Lung (tissue), 11 donors: ENCODE measurements at regions not wholly inside any gene's neighbourhood (a gene's known extent, or its start where the extent isn't known, plus 50 kb on each side); places are given as distances from the start of the nearest gene placed in this dataset.

Source experiments
- ATAC-seq: fragments of 200-7000 bp; cut with Tn5 transposase; one replicate; pipeline ENCODE4 v1.9.1; 2020; ENCODE audit warnings: moderate number of reproducible peaks; ENCODE audit not compliant: insufficient read depth, low FRiP score
- DNase-seq, 3 donors: peaks; one replicate each; pipeline ENCODE4 v3.0.0-alpha.2; 2013 to 2017
- H3K27ac ChIP-seq, 2 donors: one replicate each; pipeline ENCODE4 v1.5.1; 2013; ENCODE audit warnings: mild to moderate bottlenecking in 2 of 2, moderate library complexity in 2 of 2, control low read depth in 1 of 2, inconsistent platforms in 1 of 2, low read depth in 1 of 2, low read length in 1 of 2
- H3K27me3 ChIP-seq, 3 donors: one replicate each; pipeline ENCODE4 v1.5.1; 2013; ENCODE audit warnings: low read length in 2 of 3; ENCODE audit not compliant: control insufficient read depth in 3 of 3, insufficient read depth in 3 of 3
- H3K36me3 ChIP-seq, 4 donors: one replicate each; pipeline ENCODE4 v1.5.1; 2013; ENCODE audit warnings: low read length in 4 of 4, mild to moderate bottlenecking in 1 of 4, moderate library complexity in 1 of 4; ENCODE audit not compliant: control insufficient read depth in 4 of 4, insufficient read depth in 4 of 4
- H3K4me1 ChIP-seq, 5 donors: one replicate each; pipeline ENCODE4 v1.5.1; 2013; ENCODE audit warnings: low read length in 5 of 5, mild to moderate bottlenecking in 2 of 5, moderate library complexity in 1 of 5; ENCODE audit not compliant: control insufficient read depth in 5 of 5, insufficient read depth in 5 of 5
- H3K4me3 ChIP-seq: one replicate; pipeline ENCODE4 v1.5.1; 2013; ENCODE audit warnings: mild to moderate bottlenecking, control low read depth, moderate library complexity
- H3K9ac ChIP-seq, 2 donors: one replicate each; pipeline ENCODE4 v1.5.1; 2013; ENCODE audit warnings: low read length in 2 of 2, control low read depth in 1 of 2; ENCODE audit not compliant: insufficient read depth in 1 of 2
- H3K9me3 ChIP-seq, 4 donors: one replicate each; pipeline ENCODE4 v1.5.1; 2013; ENCODE audit warnings: low read length in 3 of 4, mild to moderate bottlenecking in 1 of 4, moderate library complexity in 1 of 4; ENCODE audit not compliant: control insufficient read depth in 4 of 4, insufficient read depth in 3 of 4
- CTCF ChIP-seq: IDR thresholded peaks from 2 replicates; pipeline ENCODE4 v1.5.1; 2012; ENCODE audit warnings: mild to moderate bottlenecking; ENCODE audit errors: control extremely low read depth, extremely low read depth
- WGBS, 2 donors: extraction: QIAGEN DNeasy Blood & Tissue Kit; methylation state at CpG; one replicate each; pipeline ENCODE4 v1.1.7; 2013; 5-methylcytosine and 5-hydroxymethylcytosine counted together
- donor health status: control.
- donor health status: control.
- donor health status: Bipolar disorder and iron deficiency.
- donor health status: healthy.
- donor health status: DM: yes; HTN: yes; CAD: no.

GRCh38 chr15:70214276-70214675 is 116.6 kb upstream of the TLE3 start:
- peaks cover 0 to 13% (median 7%) of the 10 kb centered on the region in 5 donors for H3K4me1 ChIP-seq
- H3K4me3 ChIP-seq = no peak overlapping the region
- 84 to 87% methylated on average over 5 of the region's 5 CpGs for WGBS, 2 donors
- TF ChIP-seq CTCF = no peak
- H3K9ac ChIP-seq = no peak overlapping the region
- no peaks in the 10 kb centered on the region for H3K9me3 ChIP-seq
- no peaks in the 10 kb centered on the region for H3K36me3 ChIP-seq
- DNase-seq (no peak), ATAC-seq (no peak)
- H3K27ac ChIP-seq = no peak overlapping the region
- no peaks in the 10 kb centered on the region for H3K27me3 ChIP-seq

GRCh38 chr15:70213794-70214193 is 116.1 kb upstream of the TLE3 start:
- no peaks in the 10 kb centered on the region for H3K9me3 ChIP-seq
- H3K4me3 ChIP-seq = no peak overlapping the region
- no peaks in the 10 kb centered on the region for H3K36me3 ChIP-seq
- no peak for DNase-seq
- TF ChIP-seq CTCF = no peak
- no peak overlapping the region for H3K27ac ChIP-seq
- peaks cover 0 to 11% (median 6%) of the 10 kb centered on the region in 5 donors for H3K4me1 ChIP-seq
- H3K9ac ChIP-seq = no peak overlapping the region
- H3K27me3 ChIP-seq = no peaks in the 10 kb centered on the region
- 97 to 98% methylated on average over 7 of the region's 7 CpGs for WGBS, 2 donors
- no peak for ATAC-seq

GRCh38 chr15:70212963-70213315 is 115.2 kb upstream of the TLE3 start:
- no peak overlapping the region for H3K9ac ChIP-seq
- H3K27me3 ChIP-seq = no peaks in the 10 kb centered on the region
- no peak overlapping the region for H3K27ac ChIP-seq
- 69 to 80% methylated on average over 10 of the region's 10 CpGs for WGBS, 2 donors
- DNase-seq (no peak), ATAC-seq (no peak)
- H3K4me1 ChIP-seq = peaks cover 0 to 11% (median 5%) of the 10 kb centered on the region in 5 donors
- no peaks in the 10 kb centered on the region for H3K9me3 ChIP-seq
- H3K36me3 ChIP-seq = no peaks in the 10 kb centered on the region
- TF ChIP-seq CTCF = no peak
- no peak overlapping the region for H3K4me3 ChIP-seq

GRCh38 chr15:70212286-70212962 is 114.7 kb upstream of the TLE3 start:
- WGBS, 2 donors = 45 to 69% methylated on average over 18 of the region's 18 CpGs
- Histone ChIP-seq H3K9ac (no peak overlapping the region), H3K4me1 (peaks cover 0 to 11% (median 5%) of the 10 kb centered on the region in 5 donors), H3K27ac (no peak overlapping the region), H3K27me3 (no peaks in the 10 kb centered on the region), H3K9me3 (no peaks in the 10 kb centered on the region), H3K36me3 (no peaks in the 10 kb centered on the region), H3K4me3 (no peak overlapping the region)
- no peak for TF ChIP-seq CTCF
- DNase-seq = peak; percentile 49 to 79 (median 65)
- ATAC-seq = peak; percentile 73
